ENCODE measurements at regions not wholly inside any gene's neighbourhood (a gene's known extent, or its start where the extent isn't known, plus 50 kb on each side); places are given as distances from the start of the nearest gene placed in this dataset.

DNA sequence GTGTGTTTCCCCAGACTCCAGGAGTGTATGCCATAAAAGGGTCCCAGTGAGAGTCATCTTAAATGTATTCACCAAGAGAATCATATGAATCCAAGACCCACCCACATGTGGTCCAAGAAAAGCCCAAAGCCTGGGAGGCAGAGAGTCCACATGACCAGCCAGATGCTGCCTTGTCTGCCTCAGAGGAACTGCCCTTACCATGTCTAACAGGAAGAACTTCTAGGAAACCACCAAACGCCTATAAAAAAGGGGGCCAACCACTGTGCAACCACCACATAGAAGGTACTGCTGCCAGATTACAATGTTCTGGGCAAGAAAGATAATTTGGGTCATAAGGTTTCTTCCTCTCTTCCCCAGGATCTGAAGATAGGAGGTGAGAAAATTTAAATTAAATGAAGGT, 129.8 kb upstream of the SLC24A2 start:
- DNase-seq (no peak), ATAC-seq (ENCODE audit: low read depth) (no peak)
- Mint-ChIP-seq H3K4me1 (no peaks in the 10 kb centered on the region), H3K27ac (no peak overlapping the region), H3K36me3 (ENCODE audit: low read depth) (no peaks in the 10 kb centered on the region), H3K9me3 (no peaks in the 10 kb centered on the region), H3K4me3 (no peak overlapping the region), H3K27me3 (peaks cover 19% of the 10 kb centered on the region)
- TF ChIP-seq, protein P1, sequence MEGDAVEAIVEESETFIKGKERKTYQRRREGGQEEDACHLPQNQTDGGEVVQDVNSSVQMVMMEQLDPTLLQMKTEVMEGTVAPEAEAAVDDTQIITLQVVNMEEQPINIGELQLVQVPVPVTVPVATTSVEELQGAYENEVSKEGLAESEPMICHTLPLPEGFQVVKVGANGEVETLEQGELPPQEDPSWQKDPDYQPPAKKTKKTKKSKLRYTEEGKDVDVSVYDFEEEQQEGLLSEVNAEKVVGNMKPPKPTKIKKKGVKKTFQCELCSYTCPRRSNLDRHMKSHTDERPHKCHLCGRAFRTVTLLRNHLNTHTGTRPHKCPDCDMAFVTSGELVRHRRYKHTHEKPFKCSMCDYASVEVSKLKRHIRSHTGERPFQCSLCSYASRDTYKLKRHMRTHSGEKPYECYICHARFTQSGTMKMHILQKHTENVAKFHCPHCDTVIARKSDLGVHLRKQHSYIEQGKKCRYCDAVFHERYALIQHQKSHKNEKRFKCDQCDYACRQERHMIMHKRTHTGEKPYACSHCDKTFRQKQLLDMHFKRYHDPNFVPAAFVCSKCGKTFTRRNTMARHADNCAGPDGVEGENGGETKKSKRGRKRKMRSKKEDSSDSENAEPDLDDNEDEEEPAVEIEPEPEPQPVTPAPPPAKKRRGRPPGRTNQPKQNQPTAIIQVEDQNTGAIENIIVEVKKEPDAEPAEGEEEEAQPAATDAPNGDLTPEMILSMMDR (IDR thresholded peaks at IDR 0.05) = no peak
- intact Hi-C loops (cut with micrococcal nuclease) = no loop called here
- POLR2A ChIA-PET = no interaction called here
- CTCF ChIA-PET = interaction anchor here (1.0 to 1.2 kb wide), 2 partner anchors 9 to 1023 kb away, joined by 4 read pairs; no protein-coding TSS in a partner anchor

DNA sequence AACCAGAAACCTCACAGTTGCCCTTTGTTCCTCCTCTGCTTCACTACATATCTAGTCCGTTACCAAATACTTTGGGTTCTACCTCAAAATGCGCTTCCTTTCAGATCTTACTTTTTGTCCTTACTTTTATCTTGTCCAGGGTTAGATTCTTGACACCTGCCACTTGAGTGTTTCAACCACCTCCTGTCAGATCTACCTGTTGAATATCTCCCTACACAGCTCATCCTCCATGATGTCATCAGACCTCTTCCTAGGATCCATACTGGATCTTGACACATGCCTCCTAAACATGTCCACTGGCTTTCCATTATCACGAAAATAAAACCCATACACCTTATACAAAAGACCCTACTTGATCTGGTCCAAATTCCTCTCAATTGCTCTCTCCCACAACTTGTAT, 125.2 kb upstream of the SLC24A2 start:
- Mint-ChIP-seq H3K36me3 (ENCODE audit: low read depth) (no peaks in the 10 kb centered on the region), H3K27me3 (peaks cover 7% of the 10 kb centered on the region), H3K9me3 (no peaks in the 10 kb centered on the region), H3K4me3 (no peak overlapping the region), H3K27ac (no peak overlapping the region), H3K4me1 (no peaks in the 10 kb centered on the region)
- CTCF ChIA-PET = interaction anchor here (0.9 kb wide), 1 partner anchor 1027 kb away, joined by 3 read pairs; no protein-coding TSS in a partner anchor
- POLR2A ChIA-PET = no interaction called here
- DNase-seq (no peak), ATAC-seq (ENCODE audit: low read depth) (no peak)
- intact Hi-C loops (cut with micrococcal nuclease) = no loop called here
- TF ChIP-seq, protein P1 (IDR thresholded peaks at IDR 0.05) = no peak

DNA sequence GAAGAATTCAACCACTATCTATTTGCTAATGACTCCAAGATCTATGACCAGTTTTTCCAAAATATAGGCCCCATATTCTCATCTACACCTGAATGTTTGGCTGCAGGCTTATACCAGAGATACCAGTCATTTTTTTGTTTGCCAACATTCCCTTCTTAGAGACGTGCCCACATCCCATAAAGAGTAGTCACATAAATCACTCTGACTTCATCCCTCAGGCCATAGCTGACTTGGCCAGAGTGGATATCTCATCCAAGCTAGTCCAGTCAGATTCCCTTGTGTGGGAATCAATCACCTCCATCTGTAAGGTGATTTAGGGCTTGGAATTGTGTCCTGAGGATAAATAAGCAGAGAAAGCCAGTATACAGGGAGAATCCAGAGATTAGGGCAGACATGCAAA, 124.3 kb upstream of the SLC24A2 start:
- H3K27ac Mint-ChIP-seq = no peak overlapping the region
- H3K27me3 Mint-ChIP-seq = no peaks in the 10 kb centered on the region
- intact Hi-C loops (cut with micrococcal nuclease) = no loop called here
- DNase-seq = no peak
- TF ChIP-seq, protein P1 (IDR thresholded peaks at IDR 0.05) = no peak
- ATAC-seq (ENCODE audit: low read depth) = no peak
- CTCF ChIA-PET = interaction anchor here (0.9 kb wide), 1 partner anchor 1028 kb away, joined by 3 read pairs; no protein-coding TSS in a partner anchor
- H3K4me3 Mint-ChIP-seq = no peak overlapping the region
- POLR2A ChIA-PET = no interaction called here
- H3K9me3 Mint-ChIP-seq = no peaks in the 10 kb centered on the region
- no peaks in the 10 kb centered on the region for H3K4me1 Mint-ChIP-seq
- no peaks in the 10 kb centered on the region for H3K36me3 Mint-ChIP-seq (ENCODE audit: low read depth)

DNA sequence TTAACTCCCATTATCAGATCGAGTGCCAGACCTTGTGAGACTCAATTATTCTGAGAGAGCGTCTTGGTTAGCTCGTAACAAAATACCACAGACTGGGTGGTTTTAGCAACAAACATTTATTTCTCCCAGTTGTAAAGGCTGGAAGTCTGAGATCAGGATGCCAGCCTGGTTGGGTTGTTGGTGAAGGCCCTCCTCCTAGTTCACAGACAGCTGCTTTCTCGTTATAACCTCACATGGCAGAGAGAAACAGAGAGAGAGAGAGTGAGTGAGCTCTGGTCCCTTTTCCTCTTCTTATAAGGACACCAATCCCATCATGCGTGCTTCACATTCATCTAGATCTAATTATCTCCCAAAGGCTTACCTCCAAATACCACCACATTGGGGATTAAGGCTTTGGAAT, 114.2 kb upstream of the SLC24A2 start:
- Mint-ChIP-seq H3K4me1 (no peaks in the 10 kb centered on the region), H3K27me3 (no peaks in the 10 kb centered on the region), H3K36me3 (ENCODE audit: low read depth) (no peaks in the 10 kb centered on the region), H3K9me3 (peaks cover 3% of the 10 kb centered on the region), H3K27ac (no peak overlapping the region), H3K4me3 (no peak overlapping the region)
- ChIA-PET POLR2A (no interaction called here), CTCF (no interaction called here)
- intact Hi-C loops (cut with micrococcal nuclease) = no loop called here
- TF ChIP-seq, protein P1 (IDR thresholded peaks at IDR 0.05) = no peak
- DNase-seq = no peak
- no peak for ATAC-seq (ENCODE audit: low read depth)

DNA sequence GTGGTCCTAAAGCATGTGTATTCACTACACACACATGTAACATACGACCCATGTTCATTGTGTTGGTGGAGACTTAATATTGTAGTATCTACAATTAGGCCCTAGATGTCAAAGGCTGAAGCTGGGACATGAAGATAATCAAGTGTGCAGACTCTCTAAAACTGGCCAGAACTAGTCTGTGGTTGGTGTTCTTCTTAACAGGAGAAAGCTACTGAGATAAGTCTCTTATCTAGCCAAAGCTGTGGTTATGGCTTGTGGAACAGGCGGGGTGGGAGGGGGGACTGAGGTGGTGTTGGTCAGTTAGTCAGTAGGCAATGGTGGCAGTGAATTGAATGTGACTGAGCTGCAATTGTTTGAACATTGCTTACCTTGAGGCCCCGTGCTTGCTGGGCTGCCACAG, 112.7 kb upstream of the SLC24A2 start:
- Mint-ChIP-seq H3K4me3 (no peak overlapping the region), H3K27ac (no peak overlapping the region), H3K36me3 (ENCODE audit: low read depth) (no peaks in the 10 kb centered on the region), H3K4me1 (no peaks in the 10 kb centered on the region), H3K9me3 (no peaks in the 10 kb centered on the region), H3K27me3 (no peaks in the 10 kb centered on the region)
- no peak for ATAC-seq (ENCODE audit: low read depth)
- TF ChIP-seq, protein P1 (IDR thresholded peaks at IDR 0.05) = no peak
- POLR2A ChIA-PET = no interaction called here
- DNase-seq = no peak
- intact Hi-C loops (cut with micrococcal nuclease) = no loop called here
- CTCF ChIA-PET = no interaction called here
